Endodermal cell (in vitro differentiated cells): ENCODE measurements at regions not wholly inside any gene's neighbourhood (a gene's known extent, or its start where the extent isn't known, plus 50 kb on each side); places are given as distances from the start of the nearest gene placed in this dataset.
A peak's percentile ranks its signal among the peaks of the same experiment; 100 is the strongest.

Experiments
- DNase-seq: peaks from one replicate; pipeline ENCODE4 v3.0.0-alpha.2; 2017
- H3K27ac ChIP-seq: 2 replicates; pipeline ENCODE4 v1.5.1; 2013; ENCODE audit warnings: mild to moderate bottlenecking, low read depth, low read length, moderate library complexity
- H3K27me3 ChIP-seq: 2 replicates; pipeline ENCODE4 v1.6.1; 2013; ENCODE audit warnings: mild to moderate bottlenecking, low read length, moderate library complexity; ENCODE audit not compliant: insufficient read depth, control insufficient read depth, poor library complexity, severe bottlenecking
- H3K36me3 ChIP-seq: 2 replicates; pipeline ENCODE4 v1.7.0; 2013; ENCODE audit warnings: mild to moderate bottlenecking, low read length, moderate library complexity; ENCODE audit not compliant: control insufficient read depth, insufficient read depth
- H3K4me1 ChIP-seq: one replicate; pipeline ENCODE4 v1.7.0; 2013; ENCODE audit warnings: low read length; ENCODE audit not compliant: control insufficient read depth, insufficient read depth
- H3K4me3 ChIP-seq: 2 replicates; pipeline ENCODE4 v1.5.1; 2013; ENCODE audit warnings: mild to moderate bottlenecking, low read length, moderate library complexity
- H3K9ac ChIP-seq: 2 replicates; pipeline ENCODE4 v1.6.1; 2013; ENCODE audit warnings: mild to moderate bottlenecking, low read length, moderate library complexity; ENCODE audit not compliant: poor library complexity, severe bottlenecking; ENCODE audit errors: extremely low read depth
- H3K9me3 ChIP-seq: 2 replicates; pipeline ENCODE4 v1.6.1; 2013; ENCODE audit warnings: mild to moderate bottlenecking, low read length, moderate library complexity; ENCODE audit not compliant: control insufficient read depth
- H3K27ac Mint-ChIP-seq: 2 replicates; pipeline ENCODE4 v1.8.0; 2020; ENCODE audit warnings: mixed read lengths
- H3K27me3 Mint-ChIP-seq: 2 replicates; pipeline ENCODE4 v1.8.0; 2021; ENCODE audit warnings: mild to moderate bottlenecking, mixed read lengths; ENCODE audit not compliant: insufficient read depth
- H3K36me3 Mint-ChIP-seq: 2 replicates; pipeline ENCODE4 v1.8.0; 2020; ENCODE audit warnings: low read depth, mixed read lengths
- H3K4me1 Mint-ChIP-seq: 2 replicates; pipeline ENCODE4 v1.8.0; 2020; ENCODE audit warnings: mixed read lengths
- H3K4me3 Mint-ChIP-seq: 2 replicates; pipeline ENCODE4 v1.8.0; 2020; ENCODE audit warnings: mild to moderate bottlenecking, moderate library complexity, mixed read lengths
- H3K9me3 Mint-ChIP-seq: 2 replicates; pipeline ENCODE4 v1.8.0; 2020; ENCODE audit warnings: mild to moderate bottlenecking, mixed read lengths
- WGBS, 2 experiments: methylation state at CpG; one replicate each; pipeline versions ENCODE4 v1.1.5 to v1.1.7; 2013; ENCODE audit warnings: missing lambda C conversion rate in 2 of 2, mixed read lengths in 1 of 2; ENCODE audit not compliant: insufficient coverage in 1 of 2, insufficient read length in 1 of 2; 5-methylcytosine and 5-hydroxymethylcytosine counted together
- TF ChIP-seq, protein P1 (sequence below): fragments of 200-600 bp; sonication (generic); conservative IDR thresholded peaks from 2 replicates; pipeline ENCODE4 v1.5.0; 2021; ENCODE audit warnings: antibody characterized with exemption, mild to moderate bottlenecking

GRCh38 chr2:83081826-83082690 lies 1377.0 kb downstream of the SUCLG1 start:
- no peak overlapping the region for H3K9ac ChIP-seq
- Mint-ChIP-seq H3K4me3 (no peak overlapping the region), H3K9me3 (no peaks in the 10 kb centered on the region), H3K4me1 (peaks cover 4% of the 10 kb centered on the region), H3K27me3 (no peaks in the 10 kb centered on the region), H3K36me3 (no peaks in the 10 kb centered on the region), H3K27ac (no peak overlapping the region)
- WGBS, 2 experiments, result 83 to 93% methylated on average over 4 to 6 of the region's 6 CpGs
- H3K4me3 ChIP-seq, result no peak overlapping the region
- TF ChIP-seq, protein P1, sequence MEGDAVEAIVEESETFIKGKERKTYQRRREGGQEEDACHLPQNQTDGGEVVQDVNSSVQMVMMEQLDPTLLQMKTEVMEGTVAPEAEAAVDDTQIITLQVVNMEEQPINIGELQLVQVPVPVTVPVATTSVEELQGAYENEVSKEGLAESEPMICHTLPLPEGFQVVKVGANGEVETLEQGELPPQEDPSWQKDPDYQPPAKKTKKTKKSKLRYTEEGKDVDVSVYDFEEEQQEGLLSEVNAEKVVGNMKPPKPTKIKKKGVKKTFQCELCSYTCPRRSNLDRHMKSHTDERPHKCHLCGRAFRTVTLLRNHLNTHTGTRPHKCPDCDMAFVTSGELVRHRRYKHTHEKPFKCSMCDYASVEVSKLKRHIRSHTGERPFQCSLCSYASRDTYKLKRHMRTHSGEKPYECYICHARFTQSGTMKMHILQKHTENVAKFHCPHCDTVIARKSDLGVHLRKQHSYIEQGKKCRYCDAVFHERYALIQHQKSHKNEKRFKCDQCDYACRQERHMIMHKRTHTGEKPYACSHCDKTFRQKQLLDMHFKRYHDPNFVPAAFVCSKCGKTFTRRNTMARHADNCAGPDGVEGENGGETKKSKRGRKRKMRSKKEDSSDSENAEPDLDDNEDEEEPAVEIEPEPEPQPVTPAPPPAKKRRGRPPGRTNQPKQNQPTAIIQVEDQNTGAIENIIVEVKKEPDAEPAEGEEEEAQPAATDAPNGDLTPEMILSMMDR, result no peak
- no peaks in the 10 kb centered on the region for H3K36me3 ChIP-seq
- peak overlapping the region; percentile 12 for H3K27ac ChIP-seq
- no peaks in the 10 kb centered on the region for H3K27me3 ChIP-seq
- no peak for DNase-seq
- H3K9me3 ChIP-seq, result no peaks in the 10 kb centered on the region
- no peaks in the 10 kb centered on the region for H3K4me1 ChIP-seq

- H3K9me3 Mint-ChIP-seq, result no peaks in the 10 kb centered on the region
- H3K4me1 ChIP-seq, result no peaks in the 10 kb centered on the region
- WGBS, 2 experiments, result 100% methylated on average over 2 of the region's 2 CpGs; no CpG with 5 or more reads in 1 of the 2 experiments
- H3K27me3 Mint-ChIP-seq, result no peaks in the 10 kb centered on the region
- no peak overlapping the region for H3K9ac ChIP-seq
- TF ChIP-seq, protein P1, result no peak
- no peak overlapping the region for H3K27ac Mint-ChIP-seq
- H3K4me1 Mint-ChIP-seq, result peaks cover 4% of the 10 kb centered on the region
- no peak overlapping the region for H3K4me3 ChIP-seq
- H3K36me3 ChIP-seq, result no peaks in the 10 kb centered on the region
- DNase-seq, result no peak
- no peaks in the 10 kb centered on the region for H3K27me3 ChIP-seq
- no peaks in the 10 kb centered on the region for H3K9me3 ChIP-seq
- no peak overlapping the region for H3K27ac ChIP-seq
- H3K4me3 Mint-ChIP-seq, result no peak overlapping the region
- no peaks in the 10 kb centered on the region for H3K36me3 Mint-ChIP-seq
Observed at GRCh38 chr2:83079007-83079406, 1380.1 kb downstream of the SUCLG1 start.

DNA sequence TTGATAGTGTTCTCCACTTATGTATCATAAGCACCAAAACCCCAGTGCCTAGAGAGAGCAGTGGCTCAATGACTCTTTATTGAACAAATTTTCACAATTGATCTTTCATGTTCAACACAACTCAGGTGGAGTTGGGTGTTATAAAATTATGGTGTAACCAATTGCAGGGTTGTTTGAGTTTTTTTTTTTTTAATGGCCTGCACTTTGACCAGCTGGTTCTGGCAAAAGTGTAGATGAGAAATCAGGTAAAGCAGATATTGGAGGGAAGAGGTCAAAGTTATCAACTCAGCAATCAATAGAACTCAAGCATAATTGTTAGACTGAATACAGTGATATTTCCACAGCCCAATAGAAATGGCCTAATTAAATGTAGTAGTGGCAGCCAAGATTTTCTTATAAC lies 1386.3 kb downstream of the SUCLG1 start:
- Mint-ChIP-seq H3K27ac (no peak overlapping the region), H3K27me3 (no peaks in the 10 kb centered on the region), H3K4me3 (no peak overlapping the region), H3K4me1 (peaks cover 7% of the 10 kb centered on the region), H3K9me3 (no peaks in the 10 kb centered on the region), H3K36me3 (no peaks in the 10 kb centered on the region)
- no peaks in the 10 kb centered on the region for H3K36me3 ChIP-seq
- no peak overlapping the region for H3K4me3 ChIP-seq
- no peaks in the 10 kb centered on the region for H3K27me3 ChIP-seq
- H3K4me1 ChIP-seq, result no peaks in the 10 kb centered on the region
- TF ChIP-seq, protein P1, result no peak
- H3K9me3 ChIP-seq, result no peaks in the 10 kb centered on the region
- no peak overlapping the region for H3K9ac ChIP-seq
- H3K27ac ChIP-seq, result no peak overlapping the region
- DNase-seq, result no peak
